K562 (cell line): ENCODE measurements at regions not wholly inside any gene's neighbourhood (a gene's known extent, or its start where the extent isn't known, plus 50 kb on each side); places are given as distances from the start of the nearest gene placed in this dataset.

Experiments used
- ATAC-seq: fragments of 200-7000 bp; cut with Tn5 transposase; 3 replicates; pipeline ENCODE4 v1.9.1; 2020; ENCODE audit warnings: moderate library complexity
- BruUV-seq: library from RNA; stranded (reverse); fragments of 400-500 nt; replicated peaks from 2 replicates; lab custom pipeline; 2021; lab: Mats Ljungman, UMichigan
- CTCF ChIA-PET: fragments of 300-600 bp; formaldehyde crosslinking; extraction: SDS; loops from one replicate; lab custom pipeline; 2021; ENCODE audit warnings: low intra/inter-chr PET ratio; lab: Yijun Ruan, JAX
- POLR2A ChIA-PET: fragments of 300-600, 350-650 bp; sonication (Branson Sonifier 250); formaldehyde crosslinking; extraction: SDS; loops from one replicate; lab custom pipeline; 2021; ENCODE audit warnings: antibody characterized with exemption, inconsistent platforms; lab: Yijun Ruan, JAX
- DNase-seq, 4 experiments: peaks; one replicate each; pipeline versions ENCODE4 v3.0.0 to v3.0.0-alpha.2; 2011 to 2018; ENCODE audit warnings: low spot score in 3 of 4, mixed read lengths in 3 of 4; ENCODE audit errors: extremely low read depth in 1 of 4
- FAIRE-seq: peaks from 2 replicates; lab custom pipeline; 2011; peaks lifted over from hg19 to GRCh38; lab: Jason Lieb, UNC
- H2AFZ ChIP-seq: 2 replicates; pipeline ENCODE4 v1.6.0; 2011; ENCODE audit warnings: low read depth, low read length, control low read depth, inconsistent platforms
- H3K27ac ChIP-seq: fragments of 200-600 bp; 3 replicates; pipeline ENCODE4 v1.8.0; 2011; ENCODE audit warnings: low read depth, mild to moderate bottlenecking, control low read depth, inconsistent platforms, low read length, moderate library complexity, mixed read lengths; ENCODE audit errors: extremely low read depth
- H3K27me3 ChIP-seq, 2 experiments: fragments of 300-600 bp in 1 of 2; 2 replicates in 1 of 2; 3 replicates in 1 of 2; pipeline versions ENCODE4 v1.6.0 to v1.8.0; 2011; ENCODE audit warnings: inconsistent platforms in 2 of 2, low read length in 2 of 2, mild to moderate bottlenecking in 1 of 2, mixed read lengths in 1 of 2, moderate library complexity in 1 of 2; ENCODE audit not compliant: control insufficient read depth in 2 of 2, insufficient read depth in 2 of 2
- H3K36me3 ChIP-seq: fragments of 300-600 bp; 3 replicates; pipeline ENCODE4 v1.8.0; 2011; ENCODE audit warnings: mild to moderate bottlenecking, low read length, inconsistent platforms; ENCODE audit not compliant: control insufficient read depth, insufficient read depth
- H3K4me1 ChIP-seq, 2 experiments: fragments of 200-600 bp in 1 of 2; replicated peaks in 1 of 2; 2 replicates in 1 of 2; 3 replicates in 1 of 2; pipeline versions ENCODE4 v1.5.1 to v1.8.0; 2011; ENCODE audit warnings: inconsistent platforms in 2 of 2, low read length in 2 of 2, mild to moderate bottlenecking in 1 of 2, mixed read lengths in 1 of 2, moderate library complexity in 1 of 2; ENCODE audit not compliant: control insufficient read depth in 2 of 2, insufficient read depth in 2 of 2
- H3K4me2 ChIP-seq: 2 replicates; pipeline ENCODE4 v1.6.1; 2011; ENCODE audit warnings: low read length, control low read depth, inconsistent platforms, mixed read lengths; ENCODE audit not compliant: insufficient read depth
- H3K4me3 ChIP-seq: fragments of 200-600 bp; sonication (generic), shearing (Covaris generic); 2 replicates; pipeline ENCODE4 v1.5.1; 2016; ENCODE audit warnings: control low read depth, inconsistent platforms
- H3K79me2 ChIP-seq: fragments of 200-600 bp; 3 replicates; pipeline ENCODE4 v1.8.0; 2011; ENCODE audit warnings: low read length, inconsistent platforms; ENCODE audit not compliant: control insufficient read depth, insufficient read depth
- H3K9ac ChIP-seq, 2 experiments: 2 replicates each; pipeline versions ENCODE4 v1.6.0 to v1.6.1; 2011; ENCODE audit warnings: low read depth in 2 of 2, low read length in 2 of 2, control low read depth in 1 of 2, inconsistent platforms in 1 of 2, mild to moderate bottlenecking in 1 of 2, mixed read lengths in 1 of 2; ENCODE audit not compliant: insufficient read depth in 1 of 2
- H3K9me1 ChIP-seq: one replicate; pipeline ENCODE4 v1.6.0; 2011; ENCODE audit warnings: inconsistent platforms, mild to moderate bottlenecking, low read length, moderate library complexity; ENCODE audit not compliant: control insufficient read depth, insufficient read depth
- H3K9me3 ChIP-seq: replicated peaks from 2 replicates; pipeline ENCODE4 v1.5.1; 2011; ENCODE audit warnings: low read depth, low read length, inconsistent platforms; ENCODE audit not compliant: control insufficient read depth, insufficient read depth
- H4K20me1 ChIP-seq: replicated peaks from 2 replicates; pipeline ENCODE4 v1.6.1; 2011; ENCODE audit warnings: low read length, inconsistent platforms, mixed read lengths; ENCODE audit not compliant: control insufficient read depth, insufficient read depth
- ESRRA ChIP-seq: fragments of 450-650 bp; IDR thresholded peaks from 2 replicates; pipeline ENCODE4 v1.6.1; 2014; ENCODE audit warnings: low read depth, mild to moderate bottlenecking, moderate library complexity, borderline replicate concordance
- GTF2A2 ChIP-seq: IDR thresholded peaks from 2 replicates; pipeline ENCODE4 v1.6.1; 2016; ENCODE audit warnings: mild to moderate bottlenecking, missing genetic modification characterization, missing compliant biosample characterization
- HINFP ChIP-seq: fragments of 450-650 bp; conservative IDR thresholded peaks from 2 replicates; pipeline ENCODE4 v1.6.1; 2016; ENCODE audit warnings: missing genetic modification characterization, low read depth, mild to moderate bottlenecking, control low read depth, missing compliant biosample characterization
- NFE2 ChIP-seq: IDR thresholded peaks from 2 replicates; pipeline ENCODE4 v1.6.1; 2014; ENCODE audit warnings: antibody characterized with exemption, low read depth
- PHF21A ChIP-seq: fragments of 450-650 bp; IDR thresholded peaks from 2 replicates; pipeline ENCODE4 v1.6.1; 2017; ENCODE audit warnings: low read depth, borderline replicate concordance
- POLR2H ChIP-seq: IDR thresholded peaks from 2 replicates; pipeline ENCODE4 v1.6.1; 2016; ENCODE audit warnings: missing genetic modification characterization, low read depth, mild to moderate bottlenecking, control low read depth, missing compliant biosample characterization, moderate library complexity
- RFX1 ChIP-seq: fragments of 450-650 bp; IDR thresholded peaks from 2 replicates; pipeline ENCODE4 v1.6.1; 2016; ENCODE audit warnings: mild to moderate bottlenecking, moderate library complexity
- SAP30 ChIP-seq: fragments of 200-600 bp; sonication (generic); IDR thresholded peaks from 2 replicates; pipeline ENCODE4 v1.6.1; 2012; ENCODE audit warnings: borderline replicate concordance, low read depth, mild to moderate bottlenecking, moderate library complexity, low read length, control low read depth, inconsistent platforms; ENCODE audit not compliant: insufficient read depth, poor library complexity, severe bottlenecking
- TEAD2 ChIP-seq: fragments of 450-650 bp; IDR thresholded peaks from 2 replicates; pipeline ENCODE4 v1.6.1; 2016; ENCODE audit warnings: missing genetic modification characterization, control low read depth, missing compliant biosample characterization
- YBX1 ChIP-seq: fragments of 450-650 bp; IDR thresholded peaks from 2 replicates; pipeline ENCODE4 v1.7.1; 2016; ENCODE audit warnings: mild to moderate bottlenecking
- YY1 ChIP-seq, 3 experiments: IDR thresholded peaks; 2 replicates each; pipeline ENCODE4 v1.6.1; 2011; ENCODE audit warnings: low read length in 2 of 3, mild to moderate bottlenecking in 2 of 3, moderate library complexity in 2 of 3, borderline replicate concordance in 1 of 3, control low read depth in 1 of 3, low read depth in 1 of 3; ENCODE audit not compliant: insufficient read depth in 3 of 3, insufficient replicate concordance in 2 of 3, control insufficient read depth in 1 of 3, insufficient read length in 1 of 3; ENCODE audit errors: extremely low read depth in 1 of 3
- ZFP30 ChIP-seq: fragments of 250-450 bp; sonication (Bioruptor Pico); IDR thresholded peaks from 2 replicates; pipeline ENCODE4 v1.8.0; 2022; ENCODE audit warnings: moderate library complexity, mild to moderate bottlenecking, inconsistent platforms, borderline replicate concordance
- ZNF239 ChIP-seq: fragments of 250-450 bp; sonication (Bioruptor Pico); IDR thresholded peaks from 2 replicates; pipeline ENCODE4 v1.4.0; 2020; ENCODE audit warnings: mild to moderate bottlenecking
- ZNF586 ChIP-seq: fragments of 450-650 bp; formaldehyde crosslinking; conservative IDR thresholded peaks from 2 replicates; pipeline ENCODE4 v1.4.0; 2020; ENCODE audit warnings: mild to moderate bottlenecking, moderate library complexity
- ZNF785 ChIP-seq: fragments of 250-450 bp; sonication (Bioruptor Pico); IDR thresholded peaks from 2 replicates; pipeline ENCODE4 v1.4.0; 2020; ENCODE audit warnings: mild to moderate bottlenecking
- WGBS: fragments of 100-300 bp; shearing (Covaris generic); methylation state at CpG from one replicate; pipeline ENCODE4 v1.1.6; 2016; ENCODE audit warnings: low coverage, mixed read lengths; ENCODE audit not compliant: insufficient coverage; ENCODE audit errors: missing lambda C conversion rate; 5-methylcytosine and 5-hydroxymethylcytosine counted together
- in situ Hi-C: fragments of 300-500 bp; cut with MboI; formaldehyde crosslinking; loops from 4 replicates; pipeline ENCODE4 v1.15.0; 2018; ENCODE audit warnings: inconsistent platforms, mixed read lengths
- intact Hi-C: fragments of 100-400 bp; cut with micrococcal nuclease; formaldehyde crosslinking; loops from 2 replicates; pipeline ENCODE4 v1.14.2; 2022
- TF ChIP-seq, protein P1 (sequence below): sonication (generic); formaldehyde crosslinking; IDR thresholded peaks from 2 replicates; pipeline ENCODE4 v1.8.1; 2022; ENCODE audit warnings: missing genetic modification reagents
- TF ChIP-seq, protein P2 (sequence below): fragments of 450-650 bp; formaldehyde crosslinking; IDR thresholded peaks from 2 replicates; pipeline ENCODE4 v1.4.0; 2020; ENCODE audit warnings: mild to moderate bottlenecking, mixed read lengths

- Histone ChIP-seq H3K4me2 (no peak overlapping the region), H3K4me3 (no peak overlapping the region), H3K9me3 (no peaks in the 10 kb centered on the region), H3K27ac (no peak overlapping the region), H4K20me1 (no peaks in the 10 kb centered on the region), H3K36me3 (no peaks in the 10 kb centered on the region), H3K9me1 (no peaks in the 10 kb centered on the region), H3K4me1 (no peaks in the 10 kb centered on the region), H3K9ac (no peak overlapping the region), H2AFZ (no peak overlapping the region), H3K79me2 (no peaks in the 10 kb centered on the region), H3K27me3 (peaks cover 0 to 3% of the 10 kb centered on the region in 2 experiments; a peak in 1 of 5 replicates)
- WGBS, result 1% methylated on average over 5 of the region's 5 CpGs
- in situ Hi-C loops, result no loop called here
- no peak for ATAC-seq
- BruUV-seq, result no TSS peak
- ChIA-PET POLR2A (no interaction called here), CTCF (no interaction called here)
- intact Hi-C loops, result no loop called here
- DNase-seq, result no peak
- no peak for FAIRE-seq
- TF ChIP-seq YBX1 (no peak), PHF21A (no peak), ZFP30 (CRISPR knock-in tag) (no peak), ZNF785 (CRISPR knock-in tag) (no peak), ZNF239 (CRISPR knock-in tag) (no peak), SAP30 (no peak), HINFP (tag) (no peak), NFE2 (no peak), ESRRA (no peak), POLR2H (tag) (no peak), RFX1 (no peak), ZNF586 (CRISPR knock-in tag) (no peak), TEAD2 (tag) (no peak), YY1 (IDR thresholded peaks at IDR 0.05; ENCODE audit: borderline replicate concordance in 1 of 3, control insufficient read depth in 1 of 3, extremely low read depth in 1 of 3, insufficient read depth in 3 of 3, insufficient read length in 1 of 3, insufficient replicate concordance in 2 of 3, low read depth in 1 of 3, low read length in 2 of 3) (no peak), GTF2A2 (tag) (no peak)
- TF ChIP-seq, protein P1, sequence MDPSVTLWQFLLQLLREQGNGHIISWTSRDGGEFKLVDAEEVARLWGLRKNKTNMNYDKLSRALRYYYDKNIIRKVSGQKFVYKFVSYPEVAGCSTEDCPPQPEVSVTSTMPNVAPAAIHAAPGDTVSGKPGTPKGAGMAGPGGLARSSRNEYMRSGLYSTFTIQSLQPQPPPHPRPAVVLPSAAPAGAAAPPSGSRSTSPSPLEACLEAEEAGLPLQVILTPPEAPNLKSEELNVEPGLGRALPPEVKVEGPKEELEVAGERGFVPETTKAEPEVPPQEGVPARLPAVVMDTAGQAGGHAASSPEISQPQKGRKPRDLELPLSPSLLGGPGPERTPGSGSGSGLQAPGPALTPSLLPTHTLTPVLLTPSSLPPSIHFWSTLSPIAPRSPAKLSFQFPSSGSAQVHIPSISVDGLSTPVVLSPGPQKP (CRISPR knock-in tag), result no peak
- TF ChIP-seq, protein P2, sequence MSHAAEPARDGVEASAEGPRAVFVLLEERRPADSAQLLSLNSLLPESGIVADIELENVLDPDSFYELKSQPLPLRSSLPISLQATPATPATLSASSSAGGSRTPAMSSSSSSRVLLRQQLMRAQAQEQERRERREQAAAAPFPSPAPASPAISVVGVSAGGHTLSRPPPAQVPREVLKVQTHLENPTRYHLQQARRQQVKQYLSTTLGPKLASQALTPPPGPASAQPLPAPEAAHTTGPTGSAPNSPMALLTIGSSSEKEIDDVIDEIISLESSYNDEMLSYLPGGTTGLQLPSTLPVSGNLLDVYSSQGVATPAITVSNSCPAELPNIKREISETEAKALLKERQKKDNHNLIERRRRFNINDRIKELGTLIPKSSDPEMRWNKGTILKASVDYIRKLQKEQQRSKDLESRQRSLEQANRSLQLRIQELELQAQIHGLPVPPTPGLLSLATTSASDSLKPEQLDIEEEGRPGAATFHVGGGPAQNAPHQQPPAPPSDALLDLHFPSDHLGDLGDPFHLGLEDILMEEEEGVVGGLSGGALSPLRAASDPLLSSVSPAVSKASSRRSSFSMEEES (CRISPR knock-in tag), result no peak
Observed at GRCh38 chr1:162937716-162938395, 76.9 kb upstream of the CCDC190 start.
